NCI-H1092 (cell line): ENCODE measurements at regions not wholly inside any gene's neighbourhood (a gene's known extent, or its start where the extent isn't known, plus 50 kb on each side); places are given as distances from the start of the nearest gene placed in this dataset.
"Not testable (repeated sequence)": the region's sequence is repeated elsewhere in the genome, so short reads cannot be mapped to it uniquely, and the experiment has no call there.

Experiments used
- DNase-seq: peaks from one replicate; lab custom pipeline; 2025; lab: John Stamatoyannopoulos, UW

- DNase-seq = no peak
Observed at GRCh38 chr7:119943942-119944600, 328.9 kb upstream of the KCND2 start.

- no peak for DNase-seq
Observed at GRCh38 chr7:119944601-119944972, 328.4 kb upstream of the KCND2 start.

- no peak for DNase-seq
Observed at GRCh38 chr7:119945822-119946221, 327.2 kb upstream of the KCND2 start.

GRCh38 chr7:119949053-119949452 is 323.9 kb upstream of the KCND2 start:
- no peak for DNase-seq

GRCh38 chr7:119950390-119951041 is 322.5 kb upstream of the KCND2 start:
- DNase-seq = not testable (repeated sequence)

DNA sequence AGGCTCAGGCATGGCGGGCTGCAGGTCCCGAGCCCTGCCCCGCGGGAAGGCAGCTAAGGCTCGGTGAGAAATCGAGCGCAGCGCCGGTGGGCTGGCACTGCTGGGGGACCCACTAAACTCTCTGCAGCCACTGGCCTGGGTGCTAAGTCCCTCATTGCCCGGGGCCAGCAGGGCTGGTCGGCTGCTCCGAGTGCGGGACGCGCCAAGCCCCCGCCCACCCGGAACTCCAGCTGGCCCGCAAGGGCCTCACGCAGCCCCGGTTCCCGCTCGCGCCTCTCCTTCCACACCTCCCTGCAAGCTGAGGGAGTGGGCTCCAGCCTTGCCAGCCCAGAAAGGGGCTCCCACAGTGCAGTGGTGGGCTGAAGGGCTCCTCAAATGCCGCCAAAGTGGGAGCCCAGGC is 321.4 kb upstream of the KCND2 start:
- DNase-seq = not testable (repeated sequence)

GRCh38 chr7:119957335-119957734 is 315.6 kb upstream of the KCND2 start:
- DNase-seq = no peak

- DNase-seq = no peak
Observed at GRCh38 chr7:119959811-119960210, 313.2 kb upstream of the KCND2 start.

DNA sequence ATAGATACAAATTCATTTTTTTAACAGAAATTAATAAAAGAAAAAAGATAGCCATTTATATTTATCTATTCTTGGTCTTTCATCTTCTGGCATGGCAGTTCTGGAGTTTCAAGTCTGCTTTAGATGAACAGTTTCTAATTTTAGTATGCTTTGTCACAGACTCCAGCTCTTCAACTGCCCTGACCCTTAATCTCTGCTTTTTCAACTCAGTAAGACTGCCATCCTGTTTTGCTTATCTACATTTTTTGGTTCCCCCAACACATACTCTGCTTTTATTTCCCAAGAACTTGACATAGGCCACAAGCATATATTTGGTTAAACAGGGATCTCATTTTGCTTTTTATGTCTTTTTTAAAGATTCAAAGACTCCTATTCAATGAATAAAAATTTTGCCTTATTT is 309.3 kb upstream of the KCND2 start:
- no peak for DNase-seq

- DNase-seq = no peak
Observed at GRCh38 chr7:119964065-119964464, 308.9 kb upstream of the KCND2 start.

DNA sequence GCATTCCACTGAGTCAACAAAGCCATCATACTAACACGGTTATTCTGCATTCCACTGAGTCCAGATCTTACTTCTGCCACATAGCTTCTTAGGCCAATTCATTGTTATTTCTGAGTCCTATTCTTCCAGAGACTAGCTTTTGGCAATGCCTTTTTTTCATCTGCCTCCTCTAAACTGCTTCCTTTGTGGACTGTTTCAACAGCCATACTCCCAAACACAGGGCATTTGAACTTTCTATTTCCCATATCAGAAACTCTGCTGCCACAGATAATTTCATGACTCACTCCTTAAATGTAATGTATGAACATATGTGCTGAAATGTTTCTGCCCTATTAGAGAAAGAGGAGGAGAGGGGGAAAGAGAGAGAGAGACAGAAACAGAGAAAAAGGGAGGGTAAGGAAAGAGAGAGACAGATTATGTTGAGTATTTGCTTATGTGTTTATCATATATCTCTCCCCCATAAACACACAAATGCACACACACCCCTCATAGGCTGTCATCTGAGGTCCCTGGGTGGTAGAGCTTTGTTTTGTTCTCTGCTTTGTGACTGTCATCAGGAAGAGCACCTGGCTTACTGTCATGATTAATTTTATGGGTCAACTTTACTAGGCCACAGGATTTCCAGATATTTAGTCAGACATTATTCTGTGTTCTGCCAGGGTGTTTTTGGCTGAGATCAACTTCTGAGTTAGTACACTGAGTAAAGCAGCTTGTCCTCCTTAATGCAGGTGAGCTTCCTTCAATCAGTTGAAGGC is 308.0 kb upstream of the KCND2 start:
- no peak for DNase-seq

DNA sequence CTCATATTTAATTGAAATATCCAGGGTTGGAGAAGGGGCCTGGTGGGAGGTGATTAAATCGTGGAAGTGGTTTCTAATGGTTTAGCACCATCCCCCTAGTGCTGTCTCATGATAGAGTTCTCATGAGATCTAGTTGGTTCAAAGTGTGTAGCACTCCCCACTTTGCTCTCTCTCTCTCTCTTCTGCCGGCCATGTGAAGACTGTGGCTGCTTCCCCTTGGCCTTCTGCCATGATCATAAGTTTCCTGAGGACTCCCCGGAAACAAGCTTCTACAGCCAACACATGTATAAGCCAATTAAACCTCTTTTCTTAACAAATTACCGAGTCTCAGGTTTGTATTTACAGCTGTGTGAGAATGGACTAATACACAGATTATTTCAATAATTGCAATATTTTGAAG is 305.8 kb upstream of the KCND2 start:
- no peak for DNase-seq

GRCh38 chr7:119968411-119968810 is 304.6 kb upstream of the KCND2 start:
- DNase-seq = not testable (repeated sequence)

DNA sequence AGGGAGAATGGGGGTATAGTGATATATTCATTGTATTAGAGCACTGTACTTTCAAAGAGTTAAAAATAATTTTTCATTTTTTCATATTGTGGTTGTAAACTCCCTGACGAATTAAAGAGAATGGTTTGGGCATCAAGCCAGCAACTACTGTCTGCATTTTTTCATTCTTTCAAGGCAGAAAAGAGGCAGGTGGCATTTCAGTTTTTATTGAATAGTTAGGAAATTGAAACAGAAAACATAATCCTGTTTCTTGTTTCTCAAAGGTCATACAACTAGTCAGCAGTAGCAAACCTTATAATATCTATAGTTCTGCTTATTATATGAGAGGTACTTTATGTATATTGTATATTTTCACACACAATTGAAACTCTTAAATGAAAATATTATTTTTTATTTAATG is 303.9 kb upstream of the KCND2 start:
- DNase-seq = no peak

GRCh38 chr7:119969763-119970162 is 303.2 kb upstream of the KCND2 start:
- DNase-seq = no peak

DNA sequence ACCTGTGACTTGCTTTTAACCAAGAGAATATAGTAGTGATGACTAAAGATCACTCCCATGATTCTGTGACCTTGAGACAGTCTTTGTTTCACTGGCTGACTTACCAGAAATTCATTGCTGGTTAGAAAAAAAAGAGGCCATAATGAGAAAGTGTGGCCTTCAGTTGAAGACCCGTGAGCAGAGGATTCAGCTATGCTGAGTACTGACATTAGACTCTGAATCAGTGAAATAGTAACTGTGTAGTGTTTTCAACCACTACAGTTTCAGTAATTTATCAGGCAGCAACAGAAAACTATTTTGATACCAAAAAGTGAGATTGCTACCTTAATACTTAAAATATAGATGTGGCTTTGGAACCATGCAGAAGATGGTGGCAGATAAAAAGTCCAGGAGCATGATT is 298.0 kb upstream of the KCND2 start:
- no peak for DNase-seq

GRCh38 chr7:119982884-119983283 is 290.1 kb upstream of the KCND2 start:
- DNase-seq = no peak

DNA sequence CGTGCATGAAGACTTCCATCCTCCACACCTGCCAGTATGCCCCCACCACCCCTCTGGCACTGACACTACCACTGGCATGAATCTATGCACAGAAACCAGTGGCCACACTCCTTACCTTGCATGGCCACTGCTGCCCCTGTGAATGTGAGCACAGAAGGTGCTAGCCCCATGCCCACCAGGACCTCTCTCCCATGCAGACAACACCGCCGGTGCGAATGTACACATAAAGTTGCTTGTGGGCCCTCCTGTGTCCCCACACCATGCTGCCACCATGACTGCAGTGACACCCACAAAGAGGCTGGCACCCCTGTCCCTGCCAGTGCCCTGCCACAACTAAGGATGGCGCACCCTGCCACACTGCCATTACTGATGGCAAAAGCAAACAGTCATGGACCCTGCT is 289.5 kb upstream of the KCND2 start:
- DNase-seq = no peak

DNA sequence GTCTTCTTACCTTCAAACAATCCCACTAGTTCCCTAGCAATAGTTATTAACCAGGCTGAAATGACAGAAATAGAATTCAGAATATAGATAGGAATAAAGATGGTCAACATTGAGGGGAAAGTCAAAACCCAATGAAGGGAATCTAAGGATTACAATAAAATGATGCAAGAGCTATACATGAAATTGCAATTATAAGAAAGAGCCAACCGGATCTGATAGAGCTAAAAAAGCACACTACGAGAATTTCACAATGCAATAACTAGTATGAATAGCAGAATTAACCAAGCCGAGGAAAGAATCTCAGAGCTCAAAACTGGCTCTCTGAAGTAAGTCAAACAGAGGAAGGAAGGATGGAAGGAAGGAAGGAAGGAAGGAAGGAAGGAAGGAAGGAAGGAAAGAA is 288.7 kb upstream of the KCND2 start:
- DNase-seq = no peak

DNA sequence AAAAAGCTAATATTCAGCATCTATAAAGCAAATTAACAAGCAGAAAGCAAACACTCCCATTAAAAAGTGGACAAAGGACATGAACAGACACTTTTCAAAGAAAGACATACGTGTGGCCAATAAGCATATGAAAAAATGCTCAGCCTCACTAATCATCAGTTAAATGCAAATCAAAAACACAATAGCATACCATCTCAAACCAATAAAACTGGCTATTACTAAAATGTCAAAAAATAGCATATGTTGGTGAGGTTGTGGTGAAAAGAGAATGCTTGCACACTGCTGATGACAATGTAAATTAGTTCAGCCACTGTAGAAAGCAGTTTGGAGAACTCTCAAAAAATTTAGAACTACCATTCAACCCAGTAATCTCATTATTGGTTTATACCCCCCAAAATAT is 284.6 kb upstream of the KCND2 start:
- DNase-seq = no peak

GRCh38 chr7:119994928-119995327 is 278.0 kb upstream of the KCND2 start:
- DNase-seq = no peak

DNA sequence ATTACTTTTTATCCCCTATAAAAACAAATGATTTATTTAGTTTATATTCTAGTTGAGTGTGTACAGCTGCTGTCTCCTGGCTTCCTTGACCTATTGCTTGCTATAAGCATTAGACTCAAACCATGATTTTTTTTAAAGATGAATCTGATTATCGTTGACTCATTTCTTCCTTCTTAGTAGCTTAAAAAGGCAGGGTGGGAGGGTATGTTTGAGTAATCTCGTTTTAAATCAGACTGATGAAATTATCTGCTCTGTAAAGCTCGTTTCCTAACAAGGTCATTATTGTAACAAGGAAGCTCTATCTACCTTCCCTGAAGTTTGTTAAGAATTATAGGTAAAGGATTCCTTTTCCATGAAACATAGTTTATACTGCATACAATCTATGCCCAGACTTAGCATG is 276.3 kb upstream of the KCND2 start:
- DNase-seq = no peak

GRCh38 chr7:119999738-120000475 is 273.1 kb upstream of the KCND2 start:
- DNase-seq = no peak
